ENCODE measurements at regions not wholly inside any gene's neighbourhood (a gene's known extent, or its start where the extent isn't known, plus 50 kb on each side); places are given as distances from the start of the nearest gene placed in this dataset.

- H3K36me3 Mint-ChIP-seq (ENCODE audit: low read depth): no peaks in the 10 kb centered on the region
Measured at GRCh38 chr20:36824142-36824940, 50.8 kb upstream of the DSN1 start.

GRCh38 chr20:36825385-36826104, 50.4 kb upstream of the TLDC2 start:
- ATAC-seq (ENCODE audit: poor library complexity) (no peak), DNase-seq (no peak)
- H3K4me3 ChIP-seq (ENCODE audit: low read length): no peak overlapping the region
- intact Hi-C loops (cut with DNase I, micrococcal nuclease): no loop called here
- Mint-ChIP-seq H3K9me3 (no peaks in the 10 kb centered on the region), H3K27ac (no peak overlapping the region), H3K4me1 (ENCODE audit: low read depth) (no peaks in the 10 kb centered on the region), H3K36me3 (ENCODE audit: low read depth) (no peaks in the 10 kb centered on the region), H3K4me3 (no peak overlapping the region), H3K27me3 (no peaks in the 10 kb centered on the region)
- no peak overlapping the region for H3K27ac ChIP-seq (ENCODE audit: low read depth in 1 of 2, low read length in 2 of 2)
- ChIA-PET POLR2A (no interaction called here), CTCF (no interaction called here)
- no peaks in the 10 kb centered on the region for H3K4me1 ChIP-seq (ENCODE audit: insufficient read depth, low read length)
- H3K27me3 ChIP-seq (ENCODE audit: control insufficient read depth in 1 of 2, insufficient read depth in 2 of 2, low read length in 2 of 2): no peaks in the 10 kb centered on the region
- H3K36me3 ChIP-seq (ENCODE audit: insufficient read depth, low read length): no peaks in the 10 kb centered on the region
- H3K9me3 ChIP-seq (ENCODE audit: control insufficient read depth in 1 of 2, insufficient read depth in 1 of 2, low read length in 2 of 2): no peaks in the 10 kb centered on the region
- TF ChIP-seq, protein P1, sequence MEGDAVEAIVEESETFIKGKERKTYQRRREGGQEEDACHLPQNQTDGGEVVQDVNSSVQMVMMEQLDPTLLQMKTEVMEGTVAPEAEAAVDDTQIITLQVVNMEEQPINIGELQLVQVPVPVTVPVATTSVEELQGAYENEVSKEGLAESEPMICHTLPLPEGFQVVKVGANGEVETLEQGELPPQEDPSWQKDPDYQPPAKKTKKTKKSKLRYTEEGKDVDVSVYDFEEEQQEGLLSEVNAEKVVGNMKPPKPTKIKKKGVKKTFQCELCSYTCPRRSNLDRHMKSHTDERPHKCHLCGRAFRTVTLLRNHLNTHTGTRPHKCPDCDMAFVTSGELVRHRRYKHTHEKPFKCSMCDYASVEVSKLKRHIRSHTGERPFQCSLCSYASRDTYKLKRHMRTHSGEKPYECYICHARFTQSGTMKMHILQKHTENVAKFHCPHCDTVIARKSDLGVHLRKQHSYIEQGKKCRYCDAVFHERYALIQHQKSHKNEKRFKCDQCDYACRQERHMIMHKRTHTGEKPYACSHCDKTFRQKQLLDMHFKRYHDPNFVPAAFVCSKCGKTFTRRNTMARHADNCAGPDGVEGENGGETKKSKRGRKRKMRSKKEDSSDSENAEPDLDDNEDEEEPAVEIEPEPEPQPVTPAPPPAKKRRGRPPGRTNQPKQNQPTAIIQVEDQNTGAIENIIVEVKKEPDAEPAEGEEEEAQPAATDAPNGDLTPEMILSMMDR (IDR thresholded peaks at IDR 0.05): no peak

More at GRCh38 chr20:36824142-36824940, 50.8 kb upstream of the DSN1 start:
- Histone ChIP-seq H3K4me3 (ENCODE audit: low read length) (no peak overlapping the region), H3K27me3 (ENCODE audit: control insufficient read depth in 1 of 2, insufficient read depth in 2 of 2, low read length in 2 of 2) (no peaks in the 10 kb centered on the region), H3K36me3 (ENCODE audit: insufficient read depth, low read length) (no peaks in the 10 kb centered on the region), H3K27ac (ENCODE audit: low read depth in 1 of 2, low read length in 2 of 2) (no peak overlapping the region), H3K9me3 (ENCODE audit: control insufficient read depth in 1 of 2, insufficient read depth in 1 of 2, low read length in 2 of 2) (no peaks in the 10 kb centered on the region), H3K4me1 (ENCODE audit: insufficient read depth, low read length) (no peaks in the 10 kb centered on the region)
- CTCF ChIA-PET: no interaction called here
- Mint-ChIP-seq H3K27me3 (no peaks in the 10 kb centered on the region), H3K27ac (no peak overlapping the region), H3K4me1 (ENCODE audit: low read depth) (no peaks in the 10 kb centered on the region), H3K4me3 (no peak overlapping the region), H3K9me3 (no peaks in the 10 kb centered on the region)
- DNase-seq: no peak
- intact Hi-C loops (cut with DNase I, micrococcal nuclease): no loop called here
- POLR2A ChIA-PET: interaction anchor here (0.6 kb wide), 1 partner anchor 233 kb away, joined by 4 read pairs; no protein-coding TSS in a partner anchor
- TF ChIP-seq, protein P1 (IDR thresholded peaks at IDR 0.05): no peak
- ATAC-seq (ENCODE audit: poor library complexity): no peak
